ENCODE measurements at regions not wholly inside any gene's neighbourhood (a gene's known extent, or its start where the extent isn't known, plus 50 kb on each side); places are given as distances from the start of the nearest gene placed in this dataset.

- TF ChIP-seq YY1 (IDR thresholded peaks at IDR 0.05; ENCODE audit: insufficient read depth, insufficient read length) (no peak), ZNF274 (IDR thresholded peaks at IDR 0.05; ENCODE audit: low read depth, low read length) (no peak), SUZ12 (IDR thresholded peaks at IDR 0.05; ENCODE audit: extremely low read depth, insufficient read depth, insufficient read length) (no peak)
Measured at GRCh38 chr10:22473044-22473443, 127.7 kb downstream of the SPAG6 start.

Data from NT2/D1 (cell line).